K562 (cell line): ENCODE measurements at regions not wholly inside any gene's neighbourhood (a gene's known extent, or its start where the extent isn't known, plus 50 kb on each side); places are given as distances from the start of the nearest gene placed in this dataset.

Source experiments
- ATAC-seq: fragments of 200-7000 bp; cut with Tn5 transposase; 3 replicates; pipeline ENCODE4 v1.9.1; 2020; ENCODE audit warnings: moderate library complexity
- BruUV-seq: library from RNA; stranded (reverse); fragments of 400-500 nt; replicated peaks from 2 replicates; lab custom pipeline; 2021; lab: Mats Ljungman, UMichigan
- CTCF ChIA-PET: fragments of 300-600 bp; formaldehyde crosslinking; extraction: SDS; loops from one replicate; lab custom pipeline; 2021; ENCODE audit warnings: low intra/inter-chr PET ratio; lab: Yijun Ruan, JAX
- POLR2A ChIA-PET: fragments of 300-600, 350-650 bp; sonication (Branson Sonifier 250); formaldehyde crosslinking; extraction: SDS; loops from one replicate; lab custom pipeline; 2021; ENCODE audit warnings: antibody characterized with exemption, inconsistent platforms; lab: Yijun Ruan, JAX
- DNase-seq, 4 experiments: peaks; one replicate each; pipeline versions ENCODE4 v3.0.0 to v3.0.0-alpha.2; 2011 to 2018; ENCODE audit warnings: low spot score in 3 of 4, mixed read lengths in 3 of 4; ENCODE audit errors: extremely low read depth in 1 of 4
- FAIRE-seq: peaks from 2 replicates; lab custom pipeline; 2011; peaks lifted over from hg19 to GRCh38; lab: Jason Lieb, UNC
- H2AFZ ChIP-seq: 2 replicates; pipeline ENCODE4 v1.6.0; 2011; ENCODE audit warnings: low read depth, low read length, control low read depth, inconsistent platforms
- H3K27ac ChIP-seq: fragments of 200-600 bp; 3 replicates; pipeline ENCODE4 v1.8.0; 2011; ENCODE audit warnings: low read depth, mild to moderate bottlenecking, control low read depth, inconsistent platforms, low read length, moderate library complexity, mixed read lengths; ENCODE audit errors: extremely low read depth
- H3K27me3 ChIP-seq, 2 experiments: fragments of 300-600 bp in 1 of 2; 2 replicates in 1 of 2; 3 replicates in 1 of 2; pipeline versions ENCODE4 v1.6.0 to v1.8.0; 2011; ENCODE audit warnings: inconsistent platforms in 2 of 2, low read length in 2 of 2, mild to moderate bottlenecking in 1 of 2, mixed read lengths in 1 of 2, moderate library complexity in 1 of 2; ENCODE audit not compliant: control insufficient read depth in 2 of 2, insufficient read depth in 2 of 2
- H3K36me3 ChIP-seq: fragments of 300-600 bp; 3 replicates; pipeline ENCODE4 v1.8.0; 2011; ENCODE audit warnings: mild to moderate bottlenecking, low read length, inconsistent platforms; ENCODE audit not compliant: control insufficient read depth, insufficient read depth
- H3K4me1 ChIP-seq, 2 experiments: fragments of 200-600 bp in 1 of 2; replicated peaks in 1 of 2; 2 replicates in 1 of 2; 3 replicates in 1 of 2; pipeline versions ENCODE4 v1.5.1 to v1.8.0; 2011; ENCODE audit warnings: inconsistent platforms in 2 of 2, low read length in 2 of 2, mild to moderate bottlenecking in 1 of 2, mixed read lengths in 1 of 2, moderate library complexity in 1 of 2; ENCODE audit not compliant: control insufficient read depth in 2 of 2, insufficient read depth in 2 of 2
- H3K4me2 ChIP-seq: 2 replicates; pipeline ENCODE4 v1.6.1; 2011; ENCODE audit warnings: low read length, control low read depth, inconsistent platforms, mixed read lengths; ENCODE audit not compliant: insufficient read depth
- H3K4me3 ChIP-seq: fragments of 200-600 bp; sonication (generic), shearing (Covaris generic); 2 replicates; pipeline ENCODE4 v1.5.1; 2016; ENCODE audit warnings: control low read depth, inconsistent platforms
- H3K79me2 ChIP-seq: fragments of 200-600 bp; 3 replicates; pipeline ENCODE4 v1.8.0; 2011; ENCODE audit warnings: low read length, inconsistent platforms; ENCODE audit not compliant: control insufficient read depth, insufficient read depth
- H3K9ac ChIP-seq, 2 experiments: 2 replicates each; pipeline versions ENCODE4 v1.6.0 to v1.6.1; 2011; ENCODE audit warnings: low read depth in 2 of 2, low read length in 2 of 2, control low read depth in 1 of 2, inconsistent platforms in 1 of 2, mild to moderate bottlenecking in 1 of 2, mixed read lengths in 1 of 2; ENCODE audit not compliant: insufficient read depth in 1 of 2
- H3K9me1 ChIP-seq: one replicate; pipeline ENCODE4 v1.6.0; 2011; ENCODE audit warnings: inconsistent platforms, mild to moderate bottlenecking, low read length, moderate library complexity; ENCODE audit not compliant: control insufficient read depth, insufficient read depth
- H3K9me3 ChIP-seq: replicated peaks from 2 replicates; pipeline ENCODE4 v1.5.1; 2011; ENCODE audit warnings: low read depth, low read length, inconsistent platforms; ENCODE audit not compliant: control insufficient read depth, insufficient read depth
- H4K20me1 ChIP-seq: replicated peaks from 2 replicates; pipeline ENCODE4 v1.6.1; 2011; ENCODE audit warnings: low read length, inconsistent platforms, mixed read lengths; ENCODE audit not compliant: control insufficient read depth, insufficient read depth
- KLF1 ChIP-seq: fragments of 450-650 bp; IDR thresholded peaks from 2 replicates; pipeline ENCODE4 v1.6.1; 2016; ENCODE audit warnings: missing genetic modification characterization, missing compliant biosample characterization
- ZNF778 ChIP-seq: fragments of 450-650 bp; formaldehyde crosslinking; IDR thresholded peaks from 2 replicates; pipeline ENCODE4 v1.4.0; 2020; ENCODE audit warnings: mild to moderate bottlenecking, moderate library complexity
- WGBS: fragments of 100-300 bp; shearing (Covaris generic); methylation state at CpG from one replicate; pipeline ENCODE4 v1.1.6; 2016; ENCODE audit warnings: low coverage, mixed read lengths; ENCODE audit not compliant: insufficient coverage; ENCODE audit errors: missing lambda C conversion rate; 5-methylcytosine and 5-hydroxymethylcytosine counted together
- in situ Hi-C: fragments of 300-500 bp; cut with MboI; formaldehyde crosslinking; loops from 4 replicates; pipeline ENCODE4 v1.15.0; 2018; ENCODE audit warnings: inconsistent platforms, mixed read lengths
- intact Hi-C: fragments of 100-400 bp; cut with micrococcal nuclease; formaldehyde crosslinking; loops from 2 replicates; pipeline ENCODE4 v1.14.2; 2022
- TF ChIP-seq, protein P1 (sequence below): IDR thresholded peaks from 3 replicates; pipeline ENCODE4 v1.6.1; 2011; ENCODE audit warnings: borderline replicate concordance, mild to moderate bottlenecking, moderate library complexity; ENCODE audit not compliant: insufficient read length; ENCODE audit errors: extremely low read depth
- TF ChIP-seq, protein P2 (sequence below): IDR thresholded peaks from 2 replicates; pipeline ENCODE4 v1.6.1; 2016; ENCODE audit warnings: missing genetic modification characterization, missing compliant biosample characterization

DNA sequence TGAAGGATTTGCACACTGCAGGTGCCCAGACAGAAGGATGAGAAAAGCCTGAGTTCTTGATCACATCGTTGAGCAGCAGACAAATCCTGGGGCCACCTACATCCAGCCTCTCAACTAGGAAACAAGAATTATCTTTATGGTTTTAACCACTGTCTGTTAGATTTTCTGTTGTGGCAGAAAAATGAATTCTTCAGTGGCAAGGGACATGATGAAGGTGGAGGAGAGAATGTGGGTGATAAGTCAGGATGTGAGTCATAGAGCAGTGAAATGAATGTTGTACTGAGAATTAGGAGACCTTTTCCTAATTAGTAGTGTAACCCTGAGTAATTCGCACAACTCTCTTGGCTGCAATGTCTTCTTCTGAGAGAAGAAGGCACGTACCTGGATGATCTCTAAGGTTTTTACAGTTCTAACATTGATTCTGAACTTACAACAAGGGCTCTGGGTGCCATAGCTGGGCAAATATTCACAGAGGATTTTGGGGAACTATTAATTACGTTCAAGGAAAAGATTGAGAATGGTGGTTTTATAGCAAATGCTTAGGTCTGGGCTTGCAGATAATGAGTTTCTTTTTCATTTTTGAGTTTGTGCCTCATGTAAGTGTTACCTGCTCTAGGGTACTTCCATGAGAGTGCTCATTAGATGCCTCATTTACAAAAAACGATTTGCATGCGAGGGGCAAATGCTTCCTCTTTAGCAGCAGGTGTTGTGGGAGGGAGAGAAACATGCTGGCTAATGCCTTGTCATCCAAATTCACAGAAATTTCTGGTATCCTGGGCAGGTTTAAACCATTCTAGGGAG is 111.0 kb upstream of the KL start:
- no peaks in the 10 kb centered on the region for H4K20me1 ChIP-seq
- no TSS peak for BruUV-seq
- CTCF ChIA-PET, result no interaction called here
- no peak for TF ChIP-seq ZNF778 (CRISPR knock-in tag)
- TF ChIP-seq, protein P1, sequence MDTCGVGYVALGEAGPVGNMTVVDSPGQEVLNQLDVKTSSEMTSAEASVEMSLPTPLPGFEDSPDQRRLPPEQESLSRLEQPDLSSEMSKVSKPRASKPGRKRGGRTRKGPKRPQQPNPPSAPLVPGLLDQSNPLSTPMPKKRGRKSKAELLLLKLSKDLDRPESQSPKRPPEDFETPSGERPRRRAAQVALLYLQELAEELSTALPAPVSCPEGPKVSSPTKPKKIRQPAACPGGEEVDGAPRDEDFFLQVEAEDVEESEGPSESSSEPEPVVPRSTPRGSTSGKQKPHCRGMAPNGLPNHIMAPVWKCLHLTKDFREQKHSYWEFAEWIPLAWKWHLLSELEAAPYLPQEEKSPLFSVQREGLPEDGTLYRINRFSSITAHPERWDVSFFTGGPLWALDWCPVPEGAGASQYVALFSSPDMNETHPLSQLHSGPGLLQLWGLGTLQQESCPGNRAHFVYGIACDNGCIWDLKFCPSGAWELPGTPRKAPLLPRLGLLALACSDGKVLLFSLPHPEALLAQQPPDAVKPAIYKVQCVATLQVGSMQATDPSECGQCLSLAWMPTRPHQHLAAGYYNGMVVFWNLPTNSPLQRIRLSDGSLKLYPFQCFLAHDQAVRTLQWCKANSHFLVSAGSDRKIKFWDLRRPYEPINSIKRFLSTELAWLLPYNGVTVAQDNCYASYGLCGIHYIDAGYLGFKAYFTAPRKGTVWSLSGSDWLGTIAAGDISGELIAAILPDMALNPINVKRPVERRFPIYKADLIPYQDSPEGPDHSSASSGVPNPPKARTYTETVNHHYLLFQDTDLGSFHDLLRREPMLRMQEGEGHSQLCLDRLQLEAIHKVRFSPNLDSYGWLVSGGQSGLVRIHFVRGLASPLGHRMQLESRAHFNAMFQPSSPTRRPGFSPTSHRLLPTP, result no peak
- no peak for TF ChIP-seq KLF1 (tag)
- TF ChIP-seq, protein P2, sequence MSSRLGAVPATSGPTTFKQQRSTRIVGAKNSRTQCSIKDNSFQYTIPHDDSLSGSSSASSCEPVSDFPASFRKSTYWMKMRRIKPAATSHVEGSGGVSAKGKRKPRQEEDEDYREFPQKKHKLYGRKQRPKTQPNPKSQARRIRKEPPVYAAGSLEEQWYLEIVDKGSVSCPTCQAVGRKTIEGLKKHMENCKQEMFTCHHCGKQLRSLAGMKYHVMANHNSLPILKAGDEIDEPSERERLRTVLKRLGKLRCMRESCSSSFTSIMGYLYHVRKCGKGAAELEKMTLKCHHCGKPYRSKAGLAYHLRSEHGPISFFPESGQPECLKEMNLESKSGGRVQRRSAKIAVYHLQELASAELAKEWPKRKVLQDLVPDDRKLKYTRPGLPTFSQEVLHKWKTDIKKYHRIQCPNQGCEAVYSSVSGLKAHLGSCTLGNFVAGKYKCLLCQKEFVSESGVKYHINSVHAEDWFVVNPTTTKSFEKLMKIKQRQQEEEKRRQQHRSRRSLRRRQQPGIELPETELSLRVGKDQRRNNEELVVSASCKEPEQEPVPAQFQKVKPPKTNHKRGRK (tag), result no peak
- TF ChIP-seq, all 486 proteins: peak for 0
- H3K27me3 ChIP-seq, result no peaks in the 10 kb centered on the region
- H3K79me2 ChIP-seq, result no peaks in the 10 kb centered on the region
- no peaks in the 10 kb centered on the region for H3K36me3 ChIP-seq
- intact Hi-C loops, result no loop called here
- DNase-seq, result no peak
- no peaks in the 10 kb centered on the region for H3K9me1 ChIP-seq
- H3K4me3 ChIP-seq, result no peak overlapping the region
- in situ Hi-C loops, result no loop called here
- 0% methylated on average over 6 of the region's 6 CpGs for WGBS
- H2AFZ ChIP-seq, result no peak overlapping the region
- no peak overlapping the region for H3K9ac ChIP-seq
- POLR2A ChIA-PET, result no interaction called here
- no peak overlapping the region for H3K27ac ChIP-seq
- no peaks in the 10 kb centered on the region for H3K4me1 ChIP-seq
- no peaks in the 10 kb centered on the region for H3K9me3 ChIP-seq
- no peak for ATAC-seq
- no peak overlapping the region for H3K4me2 ChIP-seq
- no peak for FAIRE-seq
